ENCODE measurements at regions not wholly inside any gene's neighbourhood (a gene's known extent, or its start where the extent isn't known, plus 50 kb on each side); places are given as distances from the start of the nearest gene placed in this dataset.

GRCh38 chr2:204473224-204473623 is 72.1 kb upstream of the PARD3B start:
- WGBS = 37% methylated on average over 6 of the region's 6 CpGs
- H3K4me3 ChIP-seq = no peak overlapping the region
- DNase-seq (ENCODE audit: low spot score) = no peak
- H3K4me1 ChIP-seq (replicated peaks) = no peaks in the 10 kb centered on the region
- H3K9me3 ChIP-seq = no peaks in the 10 kb centered on the region
- H3K27me3 ChIP-seq (replicated peaks; ENCODE audit: insufficient read depth) = no peaks in the 10 kb centered on the region
- intact Hi-C loops (cut with DNase I) = no loop called here
- TF ChIP-seq POLR2A (IDR thresholded peaks at IDR 0.05) (no peak), POLR2AphosphoS5 (IDR thresholded peaks at IDR 0.05) (no peak), CTCF (IDR thresholded peaks at IDR 0.05) (no peak)
- no peak overlapping the region for H3K27ac ChIP-seq
- H3K36me3 ChIP-seq = no peaks in the 10 kb centered on the region

DNA sequence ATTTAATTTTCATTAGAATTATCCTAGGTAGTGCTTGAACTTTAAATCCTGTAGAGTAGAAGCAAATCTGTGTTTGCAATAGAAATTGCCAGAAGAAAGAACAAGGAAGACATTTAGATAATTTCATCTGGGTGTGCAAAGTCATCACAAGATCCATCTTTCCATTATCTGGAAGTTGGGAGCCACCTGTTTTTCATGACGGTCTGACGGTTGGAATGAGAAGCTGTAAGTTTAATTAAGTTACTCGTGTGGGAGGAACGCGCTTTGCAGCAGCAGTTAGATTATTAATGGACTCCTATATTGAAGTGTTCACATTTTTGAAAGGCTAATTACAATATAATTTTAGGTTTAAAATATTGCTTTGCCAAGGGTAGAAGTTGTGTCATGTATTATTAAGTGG is 69.9 kb upstream of the PARD3B start:
- Histone ChIP-seq H3K27me3 (replicated peaks; ENCODE audit: insufficient read depth) (no peaks in the 10 kb centered on the region), H3K27ac (no peak overlapping the region), H3K4me1 (replicated peaks) (no peaks in the 10 kb centered on the region), H3K4me3 (no peak overlapping the region), H3K9me3 (no peaks in the 10 kb centered on the region), H3K36me3 (no peaks in the 10 kb centered on the region)
- DNase-seq (ENCODE audit: low spot score) = no peak
- WGBS = 82% methylated on average over 5 of the region's 5 CpGs
- TF ChIP-seq POLR2A (IDR thresholded peaks at IDR 0.05) = no peak
- TF ChIP-seq CTCF (IDR thresholded peaks at IDR 0.05) = no peak
- no peak for TF ChIP-seq POLR2AphosphoS5 (IDR thresholded peaks at IDR 0.05)
- intact Hi-C loops (cut with DNase I) = no loop called here

DNA sequence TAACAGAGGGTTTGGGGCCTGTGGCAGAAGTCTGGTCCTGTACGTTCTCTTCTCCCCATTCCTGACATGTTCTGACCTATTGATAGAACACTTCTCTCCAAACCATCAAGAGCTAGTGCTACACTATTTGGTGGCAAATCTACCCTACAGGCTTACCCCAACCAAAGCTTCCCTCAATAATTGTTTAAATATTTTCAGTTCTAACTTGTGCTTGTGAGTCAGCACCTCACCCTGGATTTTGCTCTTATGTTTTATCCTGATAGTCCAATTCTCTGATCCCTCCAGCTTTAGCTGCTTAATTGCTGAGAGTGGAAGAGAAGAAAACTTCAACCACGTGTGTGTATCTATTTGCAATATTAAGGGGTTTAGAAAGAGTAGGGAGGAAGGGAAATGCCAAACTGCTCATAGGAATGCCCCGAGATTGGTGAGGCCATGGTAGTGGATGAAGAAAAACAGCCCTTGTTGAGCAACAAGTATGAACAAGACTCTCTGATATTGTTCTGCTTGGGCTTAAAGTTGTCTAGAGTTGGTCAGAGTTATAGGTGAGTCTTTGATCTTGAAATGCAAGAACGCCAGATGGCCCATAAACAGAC is 67.8 kb upstream of the PARD3B start:
- no peak for TF ChIP-seq POLR2A (IDR thresholded peaks at IDR 0.05)
- TF ChIP-seq POLR2AphosphoS5 (IDR thresholded peaks at IDR 0.05) = no peak
- no peak for TF ChIP-seq CTCF (IDR thresholded peaks at IDR 0.05)
- no peak for DNase-seq (ENCODE audit: low spot score)
- Histone ChIP-seq H3K36me3 (no peaks in the 10 kb centered on the region), H3K27me3 (replicated peaks; ENCODE audit: insufficient read depth) (no peaks in the 10 kb centered on the region), H3K27ac (no peak overlapping the region), H3K4me3 (no peak overlapping the region), H3K4me1 (replicated peaks) (no peaks in the 10 kb centered on the region), H3K9me3 (no peaks in the 10 kb centered on the region)
- WGBS = 68% methylated on average over 4 of the region's 4 CpGs
- intact Hi-C loops (cut with DNase I) = no loop called here

DNA sequence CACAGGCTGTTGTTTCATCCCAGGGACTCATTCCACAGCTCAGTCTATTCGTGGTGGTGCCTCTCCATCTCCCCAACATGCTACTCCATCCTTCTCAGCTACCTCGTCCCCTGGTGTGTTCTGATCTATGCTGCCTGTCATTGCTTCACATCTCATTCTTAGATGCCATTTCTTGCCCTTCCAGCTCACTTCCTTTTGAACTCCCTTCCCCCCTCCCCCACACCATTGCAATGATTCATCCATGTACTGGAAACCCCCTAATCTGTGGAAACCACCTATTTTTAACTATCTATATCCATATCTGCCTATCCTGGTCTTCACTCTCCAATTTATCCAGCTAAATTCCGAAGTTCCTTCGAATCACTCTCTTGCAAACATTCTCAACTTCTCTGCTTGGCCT is 65.7 kb upstream of the PARD3B start:
- intact Hi-C loops (cut with DNase I) = no loop called here
- Histone ChIP-seq H3K36me3 (no peaks in the 10 kb centered on the region), H3K4me1 (replicated peaks) (no peaks in the 10 kb centered on the region), H3K27ac (no peak overlapping the region), H3K4me3 (no peak overlapping the region), H3K9me3 (no peaks in the 10 kb centered on the region), H3K27me3 (replicated peaks; ENCODE audit: insufficient read depth) (no peaks in the 10 kb centered on the region)
- WGBS = 81% methylated on average over 4 of the region's 4 CpGs
- no peak for DNase-seq (ENCODE audit: low spot score)
- TF ChIP-seq POLR2A (IDR thresholded peaks at IDR 0.05) = no peak
- TF ChIP-seq POLR2AphosphoS5 (IDR thresholded peaks at IDR 0.05) = no peak
- TF ChIP-seq CTCF (IDR thresholded peaks at IDR 0.05) = no peak

GRCh38 chr2:204480676-204481075 is 64.6 kb upstream of the PARD3B start:
- H3K9me3 ChIP-seq = no peaks in the 10 kb centered on the region
- H3K36me3 ChIP-seq = no peaks in the 10 kb centered on the region
- H3K4me3 ChIP-seq = no peak overlapping the region
- intact Hi-C loops (cut with DNase I) = no loop called here
- no peak overlapping the region for H3K27ac ChIP-seq
- TF ChIP-seq POLR2A (IDR thresholded peaks at IDR 0.05) (no peak), CTCF (IDR thresholded peaks at IDR 0.05) (no peak), POLR2AphosphoS5 (IDR thresholded peaks at IDR 0.05) (no peak)
- DNase-seq (ENCODE audit: low spot score) = no peak
- no peaks in the 10 kb centered on the region for H3K27me3 ChIP-seq (replicated peaks; ENCODE audit: insufficient read depth)
- no peaks in the 10 kb centered on the region for H3K4me1 ChIP-seq (replicated peaks)

All from prostate gland (tissue), 2 donors.